Superior temporal gyrus (tissue), 1 donor: ENCODE measurements at regions not wholly inside any gene's neighbourhood (a gene's known extent, or its start where the extent isn't known, plus 50 kb on each side); places are given as distances from the start of the nearest gene placed in this dataset.

Source experiments
- DNase-seq: peaks from one replicate; pipeline ENCODE4 v3.0.0-alpha.2; 2016; ENCODE audit errors: extremely low spot score

DNA sequence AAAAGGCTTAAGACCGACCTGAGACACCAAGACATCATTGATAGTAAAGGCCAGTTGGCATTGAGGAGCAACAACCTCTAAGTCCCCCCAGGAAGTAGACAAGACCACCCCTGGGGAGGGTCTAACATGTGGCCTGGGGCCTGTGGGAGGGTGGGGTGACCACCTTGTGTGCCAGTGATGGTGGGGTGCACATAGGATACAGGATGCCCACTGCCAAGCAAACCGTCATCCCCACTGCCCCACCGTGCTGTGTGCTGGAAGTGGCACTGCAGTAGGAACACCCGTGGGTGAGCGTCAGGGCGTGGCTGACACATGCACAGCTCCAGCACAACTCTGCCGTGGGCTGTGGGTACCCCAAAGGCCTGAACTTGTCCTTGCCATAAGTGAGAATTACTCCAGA is 84.3 kb upstream of the LGALSL start:
- DNase-seq = no peak

GRCh38 chr2:64371727-64372126 is 82.2 kb upstream of the LGALSL start:
- no peak for DNase-seq

DNA sequence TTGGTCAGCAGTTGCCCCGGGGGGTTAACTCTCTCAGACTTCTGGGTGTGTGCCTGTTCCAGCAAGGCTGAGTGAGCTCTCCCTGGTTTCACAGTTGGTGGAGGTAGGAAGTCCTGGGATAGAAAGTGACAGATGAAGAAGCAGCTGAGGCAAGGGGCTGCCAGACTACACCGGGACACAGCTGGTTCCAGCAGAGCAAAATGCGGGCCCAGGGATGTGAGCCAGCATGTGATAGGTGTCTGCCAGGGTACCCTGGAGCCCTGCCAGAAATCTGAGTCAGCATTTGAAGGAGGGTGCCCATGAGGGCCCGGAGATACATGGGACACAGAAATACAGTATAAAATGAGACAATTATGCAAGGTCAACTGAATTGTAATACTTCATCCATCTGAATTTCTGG is 79.3 kb upstream of the LGALSL start:
- DNase-seq = no peak

DNA sequence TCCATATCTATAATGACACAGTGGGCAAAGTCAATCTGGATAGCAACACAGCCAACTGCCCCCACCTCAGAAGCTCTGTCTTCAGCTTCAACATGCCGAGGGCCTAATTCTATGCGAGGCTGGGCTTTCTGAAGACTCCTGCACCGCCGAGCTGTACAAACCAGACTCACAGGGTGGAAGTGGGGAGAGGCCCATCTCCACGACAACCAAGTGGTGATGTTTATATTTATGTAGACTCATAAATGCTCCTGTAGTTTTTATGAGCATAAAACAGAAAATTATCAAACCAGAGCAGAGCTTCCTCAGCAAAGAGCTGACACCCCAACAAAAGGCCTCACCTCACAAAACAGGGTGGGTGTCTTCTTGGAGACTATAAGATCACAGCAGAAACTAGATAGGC is 77.0 kb upstream of the LGALSL start:
- no peak for DNase-seq

GRCh38 chr2:64379186-64379585 is 74.8 kb upstream of the LGALSL start:
- no peak for DNase-seq

DNA sequence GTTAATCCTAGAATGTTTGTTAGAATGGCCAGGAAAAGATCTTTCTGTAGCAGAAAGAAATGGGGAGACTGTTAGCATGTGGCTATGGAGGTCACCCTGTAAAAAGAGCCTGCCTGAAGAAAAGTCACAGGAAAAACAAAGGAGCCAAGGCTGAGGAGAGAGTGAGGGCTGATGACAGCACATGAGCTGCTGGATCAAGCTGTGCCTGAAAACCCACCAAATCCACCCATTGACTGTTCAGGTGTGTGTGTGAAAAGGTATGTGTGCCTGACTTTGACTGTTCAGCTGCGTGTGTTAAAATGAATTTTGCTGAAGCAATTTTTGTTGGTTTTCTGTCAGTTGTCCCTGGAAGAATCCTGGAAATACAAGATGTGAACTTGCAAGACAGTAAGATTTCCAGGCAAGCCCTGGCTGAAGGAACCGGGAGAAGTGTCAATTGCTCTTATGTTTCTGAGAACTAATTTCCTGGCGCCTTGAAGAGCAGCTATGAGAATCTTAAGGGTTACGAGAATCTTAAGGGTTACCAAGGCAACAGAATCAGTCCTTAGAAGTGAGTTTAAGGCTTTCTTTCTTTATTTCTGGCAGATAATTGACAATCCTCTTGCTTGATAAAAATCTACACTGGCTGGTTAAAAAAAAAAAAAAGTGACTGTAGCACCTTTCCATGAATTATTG is 73.0 kb upstream of the LGALSL start:
- DNase-seq = no peak

GRCh38 chr2:64383016-64383591 is 70.9 kb upstream of the LGALSL start:
- DNase-seq = no peak

GRCh38 chr2:64383881-64384280 is 70.1 kb upstream of the LGALSL start:
- no peak for DNase-seq

DNA sequence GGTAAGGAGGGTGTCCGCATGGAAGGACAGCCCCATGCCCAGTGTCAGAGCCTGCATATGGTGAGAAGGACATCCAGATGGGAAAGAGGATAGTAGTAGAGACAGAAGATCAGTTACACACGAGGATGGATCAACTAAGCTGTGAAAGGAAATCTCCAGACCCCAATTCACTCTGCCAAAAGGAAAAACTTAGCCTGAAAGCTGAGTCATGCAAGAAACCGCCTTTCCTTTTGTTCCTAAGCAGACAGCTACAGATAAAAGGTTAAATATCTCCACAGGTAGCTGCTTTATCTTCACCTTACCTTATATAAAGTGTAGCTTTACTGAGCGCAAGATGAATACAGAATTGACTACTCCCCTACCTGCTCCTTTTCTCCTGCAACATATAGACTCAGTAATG is 67.3 kb upstream of the LGALSL start:
- no peak for DNase-seq

DNA sequence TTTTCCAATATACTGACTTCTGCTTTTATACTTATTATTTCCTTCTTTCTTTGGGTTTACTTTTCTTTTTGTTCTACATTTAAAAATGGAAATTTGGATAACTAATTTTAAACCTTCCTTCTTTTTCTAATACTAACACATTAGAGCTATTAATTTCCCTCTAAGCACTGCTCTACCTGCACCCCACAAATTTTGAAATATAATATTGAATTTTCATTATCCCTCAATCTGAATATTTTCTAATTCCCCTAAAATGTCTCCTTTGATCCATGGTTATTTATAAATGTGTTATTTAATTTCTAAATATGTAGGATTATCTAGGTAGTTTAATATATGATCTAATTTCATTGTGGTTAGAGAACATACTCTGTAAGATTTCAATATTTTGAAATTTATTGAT is 63.4 kb upstream of the LGALSL start:
- no peak for DNase-seq

- no peak for DNase-seq
Measured at GRCh38 chr2:64391424-64391823, 62.5 kb upstream of the LGALSL start.

- DNase-seq = no peak
Measured at GRCh38 chr2:64391940-64392339, 62.0 kb upstream of the LGALSL start.

GRCh38 chr2:64392529-64392928 is 61.4 kb upstream of the LGALSL start:
- no peak for DNase-seq

- no peak for DNase-seq
Measured at GRCh38 chr2:64393383-64394010, 60.5 kb upstream of the LGALSL start.

DNA sequence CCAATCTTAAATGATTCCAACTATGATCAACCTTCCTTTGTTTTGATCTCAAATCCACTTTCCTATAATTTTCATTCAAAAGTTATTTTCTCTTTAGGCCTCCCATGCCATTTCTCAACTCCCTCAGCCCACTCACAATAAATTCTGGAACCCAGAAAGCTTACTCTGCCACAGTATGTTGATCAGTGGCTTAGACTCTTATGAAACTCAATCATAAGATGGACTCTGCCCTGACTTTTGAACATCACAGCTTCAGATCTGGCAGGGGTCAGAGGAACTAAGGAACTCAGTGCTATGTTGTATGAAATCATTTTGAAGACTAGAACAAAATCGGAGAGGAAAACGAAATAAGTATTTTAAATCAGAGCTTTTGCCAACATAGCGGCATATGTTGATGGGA is 59.8 kb upstream of the LGALSL start:
- no peak for DNase-seq

GRCh38 chr2:64396001-64396400 is 58.0 kb upstream of the LGALSL start:
- DNase-seq = no peak

DNA sequence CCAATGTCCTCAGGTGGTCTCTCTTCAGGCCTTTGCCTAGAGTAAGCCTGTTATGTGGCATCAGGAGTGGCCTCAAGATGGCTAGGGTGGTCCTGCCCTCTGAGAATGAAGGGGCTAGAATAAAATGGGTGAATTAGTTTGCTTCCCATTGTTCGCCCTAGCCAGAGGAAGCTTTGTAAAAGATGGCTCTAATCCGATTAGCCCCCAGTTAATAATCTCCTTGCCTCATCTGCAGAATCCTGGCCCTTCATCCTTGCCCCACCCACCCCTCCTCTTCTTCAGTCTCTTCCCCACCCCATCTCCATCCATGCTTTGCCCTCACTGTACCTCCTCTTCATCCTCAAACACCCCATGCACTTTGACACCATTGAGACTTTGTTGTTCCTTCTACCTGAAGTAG is 57.4 kb upstream of the LGALSL start:
- no peak for DNase-seq

DNA sequence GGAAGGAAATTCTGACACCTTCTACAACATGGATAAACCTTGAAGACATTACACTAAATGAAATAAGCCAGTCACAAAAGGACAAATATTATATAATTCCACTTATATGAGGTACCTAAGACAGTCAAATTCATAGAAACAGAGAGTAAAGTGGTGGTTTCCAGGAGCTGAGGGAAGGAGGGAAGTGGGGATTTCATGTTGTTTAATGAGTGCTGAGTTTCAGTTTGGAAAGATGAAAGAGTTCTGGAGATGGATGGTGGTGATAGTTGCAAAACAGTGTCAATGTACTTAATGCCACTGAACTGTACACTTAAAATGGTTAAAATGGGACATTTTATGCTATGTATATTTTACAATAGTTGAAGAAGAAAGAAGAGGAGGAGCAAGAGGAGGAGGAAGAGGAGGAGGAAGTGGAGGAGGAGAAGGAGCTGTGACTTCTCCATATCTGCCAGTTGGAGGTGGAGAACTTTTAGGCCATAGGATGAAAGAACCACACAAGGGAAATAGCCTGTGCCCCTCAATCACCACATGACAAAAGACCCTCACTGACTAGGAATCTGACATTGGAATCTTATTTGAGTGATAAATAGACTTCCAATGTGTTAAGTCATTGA is 55.3 kb upstream of the LGALSL start:
- no peak for DNase-seq

DNA sequence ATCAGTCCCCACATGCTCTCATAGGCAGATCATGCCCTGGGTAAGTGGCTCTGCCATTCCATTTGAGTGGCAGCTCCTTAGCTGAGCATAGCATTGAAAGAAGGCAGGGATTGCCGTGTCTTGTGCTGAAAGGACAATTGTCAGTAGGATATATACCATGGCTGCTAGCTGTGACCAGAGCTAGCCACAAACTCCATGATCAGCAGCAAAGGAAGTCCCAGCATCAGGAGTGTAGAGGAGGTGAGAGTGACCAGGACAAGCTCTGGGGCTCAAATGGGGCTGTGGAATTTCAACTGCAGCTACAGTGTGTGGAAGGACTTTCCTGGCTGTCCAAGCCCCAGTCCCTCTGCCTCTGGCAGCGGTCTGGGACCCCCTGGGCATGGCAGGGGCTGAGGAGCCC is 54.4 kb upstream of the LGALSL start:
- no peak for DNase-seq

DNA sequence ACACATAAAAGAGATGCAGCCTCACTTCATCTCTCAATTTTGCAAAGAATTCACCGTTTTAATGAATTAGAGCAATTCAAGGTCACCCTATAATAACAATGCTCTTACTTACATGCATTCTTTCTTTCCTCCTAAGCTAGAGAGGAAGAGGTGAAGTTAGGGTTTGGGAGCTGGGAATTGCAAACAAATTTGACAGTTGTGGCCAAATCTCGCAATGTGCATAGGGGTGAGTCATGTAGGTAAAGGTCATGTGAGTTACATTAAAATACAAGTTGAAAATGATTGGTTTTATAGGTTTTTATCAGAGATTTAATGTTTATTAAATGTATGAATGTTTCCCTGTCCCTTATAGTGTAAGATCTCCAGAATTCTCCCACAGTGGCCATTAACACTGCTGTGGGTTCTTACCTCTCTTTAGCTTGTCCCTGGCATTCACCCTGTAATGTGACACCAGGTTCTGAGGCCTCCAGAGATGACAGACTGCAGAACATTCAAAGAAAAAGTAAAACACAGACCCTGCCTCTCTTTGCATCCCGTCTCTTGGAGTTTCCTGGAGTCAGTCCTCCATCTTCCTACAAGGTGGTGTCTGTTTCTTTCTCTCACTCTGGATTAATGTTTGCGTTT is 53.7 kb upstream of the LGALSL start:
- DNase-seq = no peak

DNA sequence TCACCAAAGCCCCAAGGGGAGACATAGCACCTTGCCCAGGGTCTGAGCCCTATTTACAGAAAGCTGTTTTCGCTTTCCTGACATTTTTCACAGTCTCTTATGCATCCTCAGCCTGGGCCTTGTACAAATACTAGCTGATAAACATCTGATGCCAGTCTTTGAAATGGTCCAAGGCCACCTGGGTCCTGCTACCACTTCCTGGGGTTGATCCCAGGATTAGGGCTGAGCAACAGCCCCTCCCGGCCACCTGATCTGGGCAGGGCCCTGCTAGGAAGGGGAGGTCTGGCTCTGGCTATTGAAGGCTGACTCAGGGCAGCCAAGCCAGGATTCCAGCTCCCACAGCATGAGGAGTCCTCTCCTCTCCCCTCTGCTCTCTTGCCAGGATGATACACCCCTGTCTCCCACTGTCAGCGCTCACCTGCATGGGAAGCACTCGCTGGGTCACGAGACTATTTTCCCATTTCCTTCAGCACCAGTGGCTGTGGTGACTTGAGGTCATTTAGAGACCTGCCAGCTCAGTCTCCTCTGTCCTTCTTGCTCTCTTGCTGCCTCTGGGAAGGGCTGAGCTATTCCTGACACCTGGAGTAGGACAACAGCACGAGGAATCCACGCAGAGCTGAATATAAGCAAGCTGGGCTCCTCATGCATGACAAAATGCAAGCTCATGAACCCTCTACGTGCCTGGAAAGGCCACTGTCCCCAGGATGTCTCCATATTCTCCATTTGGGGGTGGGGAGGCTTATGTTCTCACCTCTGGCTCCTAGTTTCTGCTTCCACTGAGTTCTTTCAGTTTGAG is 53.0 kb upstream of the LGALSL start:
- DNase-seq = no peak

- no peak for DNase-seq
Measured at GRCh38 chr2:64401529-64401880, 52.5 kb upstream of the LGALSL start.
